ENCODE measurements at regions not wholly inside any gene's neighbourhood (a gene's known extent, or its start where the extent isn't known, plus 50 kb on each side); places are given as distances from the start of the nearest gene placed in this dataset.

DNA sequence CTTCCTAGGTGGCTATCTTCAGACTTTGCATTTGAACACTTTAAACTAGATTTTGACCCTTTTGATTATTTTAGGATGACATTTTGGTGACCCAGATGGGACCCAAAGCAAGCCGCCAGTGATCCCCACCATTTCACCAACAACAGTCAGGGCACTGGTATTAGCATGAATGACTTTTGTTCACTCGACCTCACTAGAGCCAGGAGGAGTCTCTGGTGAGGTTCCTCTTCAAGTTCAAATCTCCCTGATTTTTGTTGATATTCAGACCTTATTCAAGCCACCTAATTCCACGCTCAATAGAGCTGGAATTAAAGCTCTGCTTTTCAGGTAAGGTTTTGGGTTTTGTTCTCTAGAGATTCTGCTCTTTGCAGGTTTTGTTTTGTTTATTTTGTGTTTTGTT lies 202.3 kb downstream of the MREG start (continued):
- TF ChIP-seq, protein P1, sequence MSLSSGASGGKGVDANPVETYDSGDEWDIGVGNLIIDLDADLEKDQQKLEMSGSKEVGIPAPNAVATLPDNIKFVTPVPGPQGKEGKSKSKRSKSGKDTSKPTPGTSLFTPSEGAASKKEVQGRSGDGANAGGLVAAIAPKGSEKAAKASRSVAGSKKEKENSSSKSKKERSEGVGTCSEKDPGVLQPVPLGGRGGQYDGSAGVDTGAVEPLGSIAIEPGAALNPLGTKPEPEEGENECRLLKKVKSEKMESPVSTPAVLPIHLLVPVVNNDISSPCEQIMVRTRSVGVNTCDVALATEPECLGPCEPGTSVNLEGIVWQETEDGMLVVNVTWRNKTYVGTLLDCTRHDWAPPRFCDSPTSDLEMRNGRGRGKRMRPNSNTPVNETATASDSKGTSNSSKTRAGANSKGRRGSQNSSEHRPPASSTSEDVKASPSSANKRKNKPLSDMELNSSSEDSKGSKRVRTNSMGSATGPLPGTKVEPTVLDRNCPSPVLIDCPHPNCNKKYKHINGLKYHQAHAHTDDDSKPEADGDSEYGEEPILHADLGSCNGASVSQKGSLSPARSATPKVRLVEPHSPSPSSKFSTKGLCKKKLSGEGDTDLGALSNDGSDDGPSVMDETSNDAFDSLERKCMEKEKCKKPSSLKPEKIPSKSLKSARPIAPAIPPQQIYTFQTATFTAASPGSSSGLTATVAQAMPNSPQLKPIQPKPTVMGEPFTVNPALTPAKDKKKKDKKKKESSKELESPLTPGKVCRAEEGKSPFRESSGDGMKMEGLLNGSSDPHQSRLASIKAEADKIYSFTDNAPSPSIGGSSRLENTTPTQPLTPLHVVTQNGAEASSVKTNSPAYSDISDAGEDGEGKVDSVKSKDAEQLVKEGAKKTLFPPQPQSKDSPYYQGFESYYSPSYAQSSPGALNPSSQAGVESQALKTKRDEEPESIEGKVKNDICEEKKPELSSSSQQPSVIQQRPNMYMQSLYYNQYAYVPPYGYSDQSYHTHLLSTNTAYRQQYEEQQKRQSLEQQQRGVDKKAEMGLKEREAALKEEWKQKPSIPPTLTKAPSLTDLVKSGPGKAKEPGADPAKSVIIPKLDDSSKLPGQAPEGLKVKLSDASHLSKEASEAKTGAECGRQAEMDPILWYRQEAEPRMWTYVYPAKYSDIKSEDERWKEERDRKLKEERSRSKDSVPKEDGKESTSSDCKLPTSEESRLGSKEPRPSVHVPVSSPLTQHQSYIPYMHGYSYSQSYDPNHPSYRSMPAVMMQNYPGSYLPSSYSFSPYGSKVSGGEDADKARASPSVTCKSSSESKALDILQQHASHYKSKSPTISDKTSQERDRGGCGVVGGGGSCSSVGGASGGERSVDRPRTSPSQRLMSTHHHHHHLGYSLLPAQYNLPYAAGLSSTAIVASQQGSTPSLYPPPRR (CRISPR knock-in tag; IDR thresholded peaks at IDR 0.05; ENCODE audit: borderline replicate concordance), result no peak
- no peak for TF ChIP-seq ZNF644 (tag; IDR thresholded peaks at IDR 0.05; ENCODE audit: low read depth)

DNA sequence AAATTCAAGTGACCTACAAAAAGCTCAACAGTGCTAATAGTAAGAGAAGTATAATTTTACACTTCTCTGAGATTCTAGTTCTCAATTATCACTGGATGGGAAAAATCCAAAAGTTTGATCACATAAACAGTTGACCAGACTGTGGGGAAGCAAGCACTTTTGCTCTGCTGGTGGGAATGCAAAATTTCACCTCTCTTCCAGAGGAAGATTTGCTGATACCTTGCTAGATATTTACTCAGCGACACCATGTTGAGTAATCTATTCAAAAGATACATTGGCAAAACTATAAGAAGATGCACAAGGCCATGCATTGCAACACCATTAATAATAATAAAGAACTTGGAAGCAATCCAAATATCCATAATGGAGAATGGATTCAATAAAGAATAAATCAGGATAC lies 204.4 kb downstream of the MREG start:
- FAIRE-seq (no peak), DNase-seq (ENCODE audit: extremely low read depth in 1 of 4, low spot score in 3 of 4) (peak in 2 of 4 experiments; percentile 23), ATAC-seq (peak; percentile 80)
- Histone ChIP-seq H3K27me3 (ENCODE audit: control insufficient read depth in 2 of 2, insufficient read depth in 2 of 2, low read length in 2 of 2) (no peaks in the 10 kb centered on the region), H3K36me3 (ENCODE audit: control insufficient read depth, insufficient read depth, low read length) (no peaks in the 10 kb centered on the region), H3K9me1 (ENCODE audit: control insufficient read depth, insufficient read depth, low read length) (no peaks in the 10 kb centered on the region), H2AFZ (ENCODE audit: low read depth, low read length) (peak overlapping the region; percentile 90), H3K9ac (ENCODE audit: insufficient read depth in 1 of 2, low read depth in 2 of 2, low read length in 2 of 2) (peak overlapping the region in 1 of 2 experiments; percentile 36; a peak in 2 of 4 replicates), H3K4me2 (ENCODE audit: insufficient read depth, low read length) (no peak overlapping the region), H3K79me2 (ENCODE audit: control insufficient read depth, insufficient read depth, low read length) (no peaks in the 10 kb centered on the region), H4K20me1 (replicated peaks; ENCODE audit: control insufficient read depth, insufficient read depth, low read length) (no peaks in the 10 kb centered on the region), H3K4me1 (replicated peaks in 1 of 2; ENCODE audit: control insufficient read depth in 2 of 2, insufficient read depth in 2 of 2, low read length in 2 of 2) (peaks cover 0 to 20% of the 10 kb centered on the region in 2 experiments; a peak in 4 of 5 replicates), H3K4me3 (no peak overlapping the region; the same call in 1 of the 2 replicates), H3K9me3 (replicated peaks; ENCODE audit: control insufficient read depth, insufficient read depth, low read depth, low read length) (no peaks in the 10 kb centered on the region), H3K27ac (ENCODE audit: extremely low read depth, low read depth, low read length) (no peak overlapping the region)
- WGBS (ENCODE audit: insufficient coverage, low coverage, missing lambda C conversion rate), result 18% methylated on average over 1 of the region's 1 CpG
- POLR2A ChIA-PET, result interaction anchor here (0.8 kb wide), 1 partner anchor 273 kb away, joined by 3 read pairs; no protein-coding TSS in a partner anchor
- intact Hi-C loops (cut with micrococcal nuclease), result no loop called here
- BruUV-seq (replicated peaks), result no TSS peak
- CTCF ChIA-PET (ENCODE audit: low intra/inter-chr PET ratio), result no interaction called here
- in situ Hi-C loops (cut with MboI), result no loop called here
- TF ChIP-seq, protein P2, sequence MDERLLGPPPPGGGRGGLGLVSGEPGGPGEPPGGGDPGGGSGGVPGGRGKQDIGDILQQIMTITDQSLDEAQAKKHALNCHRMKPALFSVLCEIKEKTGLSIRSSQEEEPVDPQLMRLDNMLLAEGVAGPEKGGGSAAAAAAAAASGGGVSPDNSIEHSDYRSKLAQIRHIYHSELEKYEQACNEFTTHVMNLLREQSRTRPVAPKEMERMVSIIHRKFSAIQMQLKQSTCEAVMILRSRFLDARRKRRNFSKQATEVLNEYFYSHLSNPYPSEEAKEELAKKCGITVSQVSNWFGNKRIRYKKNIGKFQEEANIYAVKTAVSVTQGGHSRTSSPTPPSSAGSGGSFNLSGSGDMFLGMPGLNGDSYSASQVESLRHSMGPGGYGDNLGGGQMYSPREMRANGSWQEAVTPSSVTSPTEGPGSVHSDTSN (CRISPR knock-in tag; IDR thresholded peaks at IDR 0.05; ENCODE audit: low read depth), result no peak
- TF ChIP-seq, protein P2 (tag; conservative IDR thresholded peaks at IDR 0.05; ENCODE audit: low read depth), result no peak
- TF ChIP-seq SOX6 (IDR thresholded peaks at IDR 0.05) (0 out of 2 replicates have a peak, but pooled peaks have one; percentile 12), HIVEP1 (CRISPR knock-in tag; IDR thresholded peaks at IDR 0.05) (no peak), ZNF79 (CRISPR knock-in tag; IDR thresholded peaks at IDR 0.05; ENCODE audit: low read depth) (no peak), SMARCA4 (IDR thresholded peaks at IDR 0.05) (0 out of 2 replicates have a peak, but pooled peaks have one; percentile 12), TEAD2 (tag; IDR thresholded peaks at IDR 0.05) (peak; percentile 83), NFIC (IDR thresholded peaks at IDR 0.05) (peak; percentile 40), TEAD4 (IDR thresholded peaks at IDR 0.05; ENCODE audit: low read length) (peak; percentile 73), TEAD4 (CRISPR knock-in tag; IDR thresholded peaks at IDR 0.05; ENCODE audit: borderline replicate concordance) (no peak)
- TF ChIP-seq, protein P3, sequence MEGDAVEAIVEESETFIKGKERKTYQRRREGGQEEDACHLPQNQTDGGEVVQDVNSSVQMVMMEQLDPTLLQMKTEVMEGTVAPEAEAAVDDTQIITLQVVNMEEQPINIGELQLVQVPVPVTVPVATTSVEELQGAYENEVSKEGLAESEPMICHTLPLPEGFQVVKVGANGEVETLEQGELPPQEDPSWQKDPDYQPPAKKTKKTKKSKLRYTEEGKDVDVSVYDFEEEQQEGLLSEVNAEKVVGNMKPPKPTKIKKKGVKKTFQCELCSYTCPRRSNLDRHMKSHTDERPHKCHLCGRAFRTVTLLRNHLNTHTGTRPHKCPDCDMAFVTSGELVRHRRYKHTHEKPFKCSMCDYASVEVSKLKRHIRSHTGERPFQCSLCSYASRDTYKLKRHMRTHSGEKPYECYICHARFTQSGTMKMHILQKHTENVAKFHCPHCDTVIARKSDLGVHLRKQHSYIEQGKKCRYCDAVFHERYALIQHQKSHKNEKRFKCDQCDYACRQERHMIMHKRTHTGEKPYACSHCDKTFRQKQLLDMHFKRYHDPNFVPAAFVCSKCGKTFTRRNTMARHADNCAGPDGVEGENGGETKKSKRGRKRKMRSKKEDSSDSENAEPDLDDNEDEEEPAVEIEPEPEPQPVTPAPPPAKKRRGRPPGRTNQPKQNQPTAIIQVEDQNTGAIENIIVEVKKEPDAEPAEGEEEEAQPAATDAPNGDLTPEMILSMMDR (IDR thresholded peaks at IDR 0.05 in 2 of 3, conservative IDR thresholded peaks at IDR 0.05 in 1 of 3; ENCODE audit: insufficient read depth in 2 of 3, low read depth in 1 of 3, low read length in 3 of 3), result peak in 2 of 3 experiments; percentile 24 to 39; a peak in 2 of 6 replicates
